ENCODE measurements at regions not wholly inside any gene's neighbourhood (a gene's known extent, or its start where the extent isn't known, plus 50 kb on each side); places are given as distances from the start of the nearest gene placed in this dataset.
A peak's percentile ranks its signal among the peaks of the same experiment; 100 is the strongest.

GRCh38 chr11:123301696-123302400, 106.8 kb upstream of the CLMP start:
- peak; percentile 43 to 45 for DNase-seq

- no peak for DNase-seq
Measured at GRCh38 chr11:123301013-123301591, 106.1 kb upstream of the CLMP start.

GRCh38 chr11:123299721-123300120, 104.7 kb upstream of the CLMP start:
- no peak for DNase-seq

- DNase-seq = peak in 1 of 2 experiments; percentile 18
Measured at GRCh38 chr11:123298488-123299447, 103.7 kb upstream of the CLMP start.

- no peak for DNase-seq
Measured at GRCh38 chr11:123292647-123293046, 97.6 kb upstream of the CLMP start.

GRCh38 chr11:123291201-123291869, 96.3 kb upstream of the CLMP start:
- no peak for DNase-seq

- DNase-seq = no peak
Measured at GRCh38 chr11:123286761-123287160, 91.7 kb upstream of the CLMP start.

GRCh38 chr11:123286255-123286654, 91.2 kb upstream of the CLMP start:
- DNase-seq = no peak

- no peak for DNase-seq
Measured at GRCh38 chr11:123284454-123284853, 89.4 kb upstream of the CLMP start.

- no peak for DNase-seq
Measured at GRCh38 chr11:123282597-123282996, 87.5 kb upstream of the CLMP start.

GRCh38 chr11:123273616-123274015, 78.6 kb upstream of the CLMP start:
- no peak for DNase-seq

GRCh38 chr11:123272565-123272964, 77.5 kb upstream of the CLMP start:
- no peak for DNase-seq

GRCh38 chr11:123268156-123268555, 73.1 kb upstream of the CLMP start:
- peak in 1 of 2 experiments; percentile 24 for DNase-seq

- no peak for DNase-seq
Measured at GRCh38 chr11:123265951-123266350, 70.9 kb upstream of the CLMP start.

GRCh38 chr11:123264431-123264780, 69.4 kb upstream of the CLMP start:
- no peak for DNase-seq

GRCh38 chr11:123261345-123262106, 66.5 kb upstream of the CLMP start:
- peak; percentile 51 to 57 for DNase-seq

- DNase-seq = no peak
Measured at GRCh38 chr11:123260511-123261211, 65.6 kb upstream of the CLMP start.

GRCh38 chr11:123258877-123259276, 63.8 kb upstream of the CLMP start:
- DNase-seq = no peak

- DNase-seq = no peak
Measured at GRCh38 chr11:123257370-123257769, 62.3 kb upstream of the CLMP start.

- no peak for DNase-seq
Measured at GRCh38 chr11:123255909-123256308, 60.9 kb upstream of the CLMP start.

GRCh38 chr11:123254357-123254756, 59.3 kb upstream of the CLMP start:
- DNase-seq = no peak

- DNase-seq = no peak
Measured at GRCh38 chr11:123253911-123254310, 58.9 kb upstream of the CLMP start.
